ENCODE measurements at regions not wholly inside any gene's neighbourhood (a gene's known extent, or its start where the extent isn't known, plus 50 kb on each side); places are given as distances from the start of the nearest gene placed in this dataset.
"Not testable (repeated sequence)": the region's sequence is repeated elsewhere in the genome, so short reads cannot be mapped to it uniquely, and the experiment has no call there.

GRCh38 chr12:125824276-125824675 is 759.0 kb downstream of the AACS start:
- FAIRE-seq = no peak

GRCh38 chr12:125835852-125836251 is 770.6 kb downstream of the AACS start:
- FAIRE-seq = no peak

DNA sequence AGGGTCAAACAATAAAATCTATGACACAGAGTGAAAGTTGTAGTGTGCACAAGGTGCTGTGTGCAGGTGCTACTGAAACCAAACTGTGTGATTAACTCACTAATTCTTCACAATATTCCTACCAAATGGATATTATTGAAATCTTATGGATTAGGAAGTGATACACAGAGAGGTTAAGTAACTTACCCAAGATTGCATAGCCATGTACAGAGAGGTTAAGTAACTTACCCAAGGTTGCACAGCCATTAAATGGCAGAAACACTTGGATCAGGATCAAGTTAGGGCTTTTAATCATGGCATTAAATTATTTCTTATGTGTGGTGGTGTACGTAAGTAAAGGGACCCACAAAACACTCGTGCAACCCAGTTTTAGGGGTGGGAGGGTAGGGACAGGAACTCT is 771.4 kb downstream of the AACS start:
- FAIRE-seq = no peak

- no peak for FAIRE-seq
Observed at GRCh38 chr12:125841332-125841731, 776.1 kb downstream of the AACS start.

- FAIRE-seq = no peak
Observed at GRCh38 chr12:125852116-125852515, 786.9 kb downstream of the AACS start.

DNA sequence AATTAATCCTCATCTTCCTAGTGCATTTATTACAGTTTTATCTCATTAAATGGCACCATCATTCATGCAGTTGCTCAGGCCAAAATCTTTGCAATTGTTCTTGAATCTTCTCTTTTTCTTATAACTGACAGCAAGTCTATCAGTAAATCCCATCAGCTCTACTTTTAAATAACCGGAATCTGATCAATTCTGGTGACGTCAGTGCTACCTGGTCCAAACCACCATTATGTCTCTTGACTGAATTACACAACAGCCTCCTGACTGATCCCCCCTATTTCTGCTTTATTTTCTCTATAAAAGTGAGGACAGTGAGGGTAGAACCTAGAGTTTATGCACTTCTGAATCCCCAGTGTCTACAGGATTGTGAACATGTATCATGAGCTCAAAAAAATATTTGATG is 787.4 kb downstream of the AACS start:
- FAIRE-seq = no peak

- FAIRE-seq = no peak
Observed at GRCh38 chr12:125853670-125854069, 788.4 kb downstream of the AACS start.

GRCh38 chr12:125856366-125856765 is 791.1 kb downstream of the AACS start:
- no peak for FAIRE-seq

GRCh38 chr12:125856896-125857295 is 791.7 kb downstream of the AACS start:
- FAIRE-seq = no peak

GRCh38 chr12:125860672-125861288 is 795.5 kb downstream of the AACS start:
- no peak for FAIRE-seq

GRCh38 chr12:125861299-125862281 is 796.4 kb downstream of the AACS start:
- FAIRE-seq = no peak

DNA sequence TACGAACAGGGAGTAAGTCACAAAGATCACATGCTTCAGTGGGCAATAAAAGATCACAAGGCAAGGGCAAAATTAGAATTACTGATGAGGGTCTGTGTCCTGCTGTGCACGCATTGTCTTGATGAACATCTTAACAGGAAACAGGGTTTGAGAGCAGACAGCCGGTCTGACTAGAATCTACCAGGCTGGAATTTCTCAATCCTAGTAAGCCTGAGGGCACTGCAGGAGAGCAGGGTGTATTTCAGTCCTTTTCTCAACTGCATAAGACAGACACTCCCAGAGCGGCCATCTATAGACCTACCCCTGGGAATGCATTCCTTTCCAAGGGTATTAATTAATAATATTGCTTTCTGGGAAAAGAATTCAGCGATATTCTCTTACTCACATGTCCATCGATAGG is 800.0 kb downstream of the AACS start:
- FAIRE-seq = not testable (repeated sequence)

DNA sequence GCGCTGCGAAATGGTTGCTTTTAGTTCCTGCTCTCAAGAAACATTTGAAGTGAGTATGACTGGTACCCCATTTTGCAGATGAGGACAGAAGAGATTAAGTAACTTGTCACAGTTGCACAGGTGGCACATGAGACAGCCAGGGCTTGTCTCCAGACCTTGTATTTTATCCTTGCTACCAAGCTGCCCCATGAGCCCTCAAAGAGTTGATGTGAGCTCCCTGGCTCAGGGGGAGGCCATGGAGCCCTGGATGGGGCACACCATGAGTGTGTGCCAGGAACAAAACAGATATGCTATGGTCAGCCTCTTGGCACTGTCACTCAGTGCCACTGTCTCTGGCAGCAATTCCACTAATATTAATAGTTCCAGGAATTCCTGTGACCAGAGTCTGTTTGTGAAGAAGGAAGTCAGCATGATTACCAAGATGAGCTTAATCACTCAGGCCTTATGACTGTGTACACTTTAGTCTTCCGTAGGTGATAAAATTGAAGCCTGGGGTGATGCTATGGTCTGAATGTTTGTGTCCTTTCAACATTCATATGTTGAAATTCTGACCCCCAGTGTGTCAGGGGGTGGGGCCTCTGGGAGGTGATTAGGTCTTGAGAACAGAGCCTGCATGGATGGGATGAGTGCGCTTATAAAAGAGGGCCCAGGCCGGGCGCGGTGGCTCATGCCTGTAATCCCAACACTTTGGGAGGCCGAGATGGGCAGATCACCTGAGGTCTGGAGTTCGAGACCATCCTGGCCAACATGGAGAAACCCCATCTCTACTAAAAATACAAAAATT is 806.8 kb downstream of the AACS start:
- no peak for FAIRE-seq

DNA sequence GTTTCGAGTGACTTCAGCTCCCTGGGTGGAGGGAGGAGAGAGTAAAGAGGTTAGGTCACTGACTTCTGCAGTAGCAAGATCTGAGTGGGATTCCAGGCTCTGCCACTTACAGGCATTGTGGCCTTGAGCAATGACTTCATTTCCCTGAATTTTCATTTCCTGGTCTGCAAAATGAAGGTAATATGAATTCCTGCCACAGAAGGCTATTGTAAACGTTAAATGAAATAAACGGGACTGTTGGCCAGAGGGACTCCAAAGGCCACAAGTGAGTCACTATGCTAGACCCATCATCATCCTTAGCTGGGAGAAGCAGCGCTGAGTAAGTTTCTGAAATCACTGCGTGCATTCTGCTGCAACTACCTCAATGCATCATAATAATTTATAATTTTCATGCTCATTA is 807.8 kb downstream of the AACS start:
- FAIRE-seq = no peak

GRCh38 chr12:125878483-125878882 is 813.2 kb downstream of the AACS start:
- no peak for FAIRE-seq

DNA sequence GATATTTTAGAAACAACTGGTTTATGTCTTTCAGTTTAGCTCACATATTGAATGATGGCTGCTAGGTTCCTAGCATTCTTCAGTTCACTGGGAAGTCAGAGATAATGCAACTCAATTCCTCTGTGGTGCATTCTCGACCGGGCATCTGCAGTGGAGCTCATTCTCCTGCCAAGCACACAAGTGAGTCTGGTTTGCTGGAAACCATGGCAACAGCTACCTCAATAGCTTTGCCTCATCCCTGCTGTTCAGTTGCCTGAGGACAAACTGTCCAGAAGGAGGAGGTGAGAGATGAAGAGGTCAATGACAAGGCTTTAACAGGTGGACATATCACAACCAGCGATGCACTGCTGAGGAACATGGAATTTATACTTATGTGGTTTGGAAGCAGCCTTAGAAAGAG is 816.9 kb downstream of the AACS start:
- no peak for FAIRE-seq

DNA sequence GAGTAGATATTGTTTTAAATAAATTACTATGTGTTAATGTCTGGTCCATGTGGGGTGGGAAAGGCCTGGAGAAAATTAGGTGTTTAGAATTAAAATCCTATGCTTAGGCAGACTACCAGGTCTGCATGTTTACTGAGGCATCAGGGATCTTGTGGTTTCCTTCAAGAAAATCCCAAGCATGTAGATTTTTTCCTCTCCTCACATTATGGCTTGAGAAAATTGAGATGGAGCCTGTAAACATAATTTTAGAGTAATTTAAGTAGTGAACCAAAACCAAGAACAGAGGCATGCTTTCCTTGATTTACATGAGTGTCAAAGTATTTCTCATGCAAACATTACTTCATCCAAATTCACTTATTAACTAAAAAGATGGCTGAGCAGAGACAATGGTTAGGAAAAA is 823.7 kb downstream of the AACS start:
- no peak for FAIRE-seq

DNA sequence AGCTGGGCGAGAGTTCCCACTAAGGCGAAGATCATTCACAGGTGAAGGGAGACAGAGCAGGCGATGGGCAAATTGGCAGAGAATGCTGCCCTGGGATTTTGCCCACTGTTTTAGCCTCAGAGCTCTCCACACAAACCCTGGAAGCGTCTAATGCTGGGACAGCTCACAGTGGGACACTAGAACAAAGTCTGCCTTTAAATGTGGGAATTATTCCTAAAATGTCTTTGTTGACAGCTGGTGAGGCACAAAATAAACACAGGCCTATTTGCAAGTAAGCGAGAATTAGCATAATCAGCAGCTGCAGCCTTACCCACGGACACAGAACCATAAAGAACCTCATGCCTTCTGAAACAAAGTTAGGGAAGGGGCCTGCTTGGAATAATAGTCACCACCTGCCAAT is 824.5 kb downstream of the AACS start:
- FAIRE-seq = no peak

- no peak for FAIRE-seq
Observed at GRCh38 chr12:125890366-125890905, 825.2 kb downstream of the AACS start.

GRCh38 chr12:125890971-125891370 is 825.7 kb downstream of the AACS start:
- FAIRE-seq = no peak

DNA sequence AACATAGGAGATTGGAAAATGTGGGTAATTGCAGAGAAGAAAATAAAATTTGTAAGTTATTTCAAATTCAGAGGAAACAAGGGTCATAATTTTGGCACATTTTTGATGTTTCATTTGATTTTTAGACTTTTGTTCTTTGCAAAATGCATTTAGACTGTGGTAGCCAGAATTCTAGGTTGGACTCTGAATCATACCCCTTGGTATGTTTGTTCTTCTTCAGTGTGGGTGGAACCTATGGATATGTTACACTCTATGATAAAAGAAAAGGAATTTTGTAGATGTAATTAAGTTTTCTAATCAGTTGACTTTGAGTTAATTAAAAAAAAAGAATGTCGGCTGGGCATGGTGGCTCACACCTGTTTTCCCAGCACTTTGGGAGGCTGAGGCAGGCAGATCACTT is 827.0 kb downstream of the AACS start:
- no peak for FAIRE-seq

- FAIRE-seq = no peak
Observed at GRCh38 chr12:125902991-125903390, 837.8 kb downstream of the AACS start.

GRCh38 chr12:125907351-125907750 is 842.1 kb downstream of the AACS start:
- no peak for FAIRE-seq

Measured in endometrium (tissue), 2 donors.